IMR-90 (cell line): ENCODE measurements at regions not wholly inside any gene's neighbourhood (a gene's known extent, or its start where the extent isn't known, plus 50 kb on each side); places are given as distances from the start of the nearest gene placed in this dataset.

Experiments used
- CHD1 ChIP-seq: IDR thresholded peaks from 2 replicates; pipeline ENCODE4 v1.6.1; 2012; ENCODE audit warnings: low read depth, low read length, improper control_type of control experiment
- POLR2A ChIP-seq: IDR thresholded peaks from 2 replicates; pipeline ENCODE4 v1.6.1; 2012; ENCODE audit warnings: mild to moderate bottlenecking, low read depth, low read length
- RAD21 ChIP-seq: IDR thresholded peaks from 2 replicates; pipeline ENCODE4 v1.6.1; 2012; ENCODE audit warnings: low read length, improper control_type of control experiment
- TF ChIP-seq, protein P1 (sequence below): conservative IDR thresholded peaks from 2 replicates; pipeline ENCODE4 v1.5.1; 2012; ENCODE audit warnings: mild to moderate bottlenecking, low read depth, low read length, improper control_type of control experiment

DNA sequence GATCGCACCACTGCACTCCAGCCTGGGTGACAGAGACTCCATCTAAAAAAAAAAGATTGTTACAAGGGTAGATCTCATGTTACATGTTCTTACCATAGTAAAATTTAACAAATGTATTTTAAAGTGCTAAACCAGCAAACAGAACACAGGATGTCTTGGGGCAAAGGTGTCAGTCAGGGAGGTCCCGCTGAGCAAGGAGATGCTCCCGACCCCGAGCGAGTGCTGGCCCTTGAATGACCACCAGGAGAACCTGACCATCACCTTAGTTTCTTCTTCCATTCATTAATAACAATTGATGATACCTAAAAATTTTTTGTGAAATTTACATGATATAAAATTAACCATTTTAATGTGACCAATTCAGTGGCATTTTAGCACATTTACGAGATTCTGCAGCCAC, 241.6 kb upstream of the GPR26 start:
- TF ChIP-seq, protein P1, sequence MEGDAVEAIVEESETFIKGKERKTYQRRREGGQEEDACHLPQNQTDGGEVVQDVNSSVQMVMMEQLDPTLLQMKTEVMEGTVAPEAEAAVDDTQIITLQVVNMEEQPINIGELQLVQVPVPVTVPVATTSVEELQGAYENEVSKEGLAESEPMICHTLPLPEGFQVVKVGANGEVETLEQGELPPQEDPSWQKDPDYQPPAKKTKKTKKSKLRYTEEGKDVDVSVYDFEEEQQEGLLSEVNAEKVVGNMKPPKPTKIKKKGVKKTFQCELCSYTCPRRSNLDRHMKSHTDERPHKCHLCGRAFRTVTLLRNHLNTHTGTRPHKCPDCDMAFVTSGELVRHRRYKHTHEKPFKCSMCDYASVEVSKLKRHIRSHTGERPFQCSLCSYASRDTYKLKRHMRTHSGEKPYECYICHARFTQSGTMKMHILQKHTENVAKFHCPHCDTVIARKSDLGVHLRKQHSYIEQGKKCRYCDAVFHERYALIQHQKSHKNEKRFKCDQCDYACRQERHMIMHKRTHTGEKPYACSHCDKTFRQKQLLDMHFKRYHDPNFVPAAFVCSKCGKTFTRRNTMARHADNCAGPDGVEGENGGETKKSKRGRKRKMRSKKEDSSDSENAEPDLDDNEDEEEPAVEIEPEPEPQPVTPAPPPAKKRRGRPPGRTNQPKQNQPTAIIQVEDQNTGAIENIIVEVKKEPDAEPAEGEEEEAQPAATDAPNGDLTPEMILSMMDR, result no peak
- TF ChIP-seq CHD1, result no peak
- no peak for TF ChIP-seq POLR2A
- no peak for TF ChIP-seq RAD21
